ENCODE measurements at regions not wholly inside any gene's neighbourhood (a gene's known extent, or its start where the extent isn't known, plus 50 kb on each side); places are given as distances from the start of the nearest gene placed in this dataset.

DNA sequence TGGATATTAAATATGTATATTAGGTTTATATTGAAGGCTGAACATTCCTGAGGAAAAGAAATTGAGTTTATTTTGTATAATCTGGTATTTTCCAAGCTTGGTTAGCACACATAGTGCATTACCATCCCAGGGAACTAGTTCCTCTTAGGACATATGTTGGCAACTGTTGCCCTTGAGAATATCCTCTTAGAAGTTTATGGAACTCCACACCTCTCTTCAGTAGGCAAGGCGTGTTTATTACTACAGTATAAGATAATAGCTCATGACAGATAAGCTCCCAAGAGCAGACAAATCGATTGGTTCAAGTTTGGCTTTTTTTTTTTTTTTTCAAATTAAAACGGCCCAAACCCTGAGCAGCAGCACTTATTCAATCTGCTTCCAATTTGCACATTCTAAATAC is 59.8 kb upstream of the SIPA1L2 start:
- peaks cover 3% of the 10 kb centered on the region for H3K27me3 ChIP-seq (ENCODE audit: control insufficient read depth, insufficient read depth, low read length)
- DNase-seq (ENCODE audit: low read depth) (no peak), FAIRE-seq (no peak)
- H3K4me3 ChIP-seq (ENCODE audit: low read depth, low read length): no peak overlapping the region
- no peaks in the 10 kb centered on the region for H3K36me3 ChIP-seq (ENCODE audit: control insufficient read depth, insufficient read depth, low read length)
- TF ChIP-seq, protein P1, sequence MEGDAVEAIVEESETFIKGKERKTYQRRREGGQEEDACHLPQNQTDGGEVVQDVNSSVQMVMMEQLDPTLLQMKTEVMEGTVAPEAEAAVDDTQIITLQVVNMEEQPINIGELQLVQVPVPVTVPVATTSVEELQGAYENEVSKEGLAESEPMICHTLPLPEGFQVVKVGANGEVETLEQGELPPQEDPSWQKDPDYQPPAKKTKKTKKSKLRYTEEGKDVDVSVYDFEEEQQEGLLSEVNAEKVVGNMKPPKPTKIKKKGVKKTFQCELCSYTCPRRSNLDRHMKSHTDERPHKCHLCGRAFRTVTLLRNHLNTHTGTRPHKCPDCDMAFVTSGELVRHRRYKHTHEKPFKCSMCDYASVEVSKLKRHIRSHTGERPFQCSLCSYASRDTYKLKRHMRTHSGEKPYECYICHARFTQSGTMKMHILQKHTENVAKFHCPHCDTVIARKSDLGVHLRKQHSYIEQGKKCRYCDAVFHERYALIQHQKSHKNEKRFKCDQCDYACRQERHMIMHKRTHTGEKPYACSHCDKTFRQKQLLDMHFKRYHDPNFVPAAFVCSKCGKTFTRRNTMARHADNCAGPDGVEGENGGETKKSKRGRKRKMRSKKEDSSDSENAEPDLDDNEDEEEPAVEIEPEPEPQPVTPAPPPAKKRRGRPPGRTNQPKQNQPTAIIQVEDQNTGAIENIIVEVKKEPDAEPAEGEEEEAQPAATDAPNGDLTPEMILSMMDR (IDR thresholded peaks at IDR 0.05; ENCODE audit: insufficient read depth, low read length, severe bottlenecking): no peak

DNA sequence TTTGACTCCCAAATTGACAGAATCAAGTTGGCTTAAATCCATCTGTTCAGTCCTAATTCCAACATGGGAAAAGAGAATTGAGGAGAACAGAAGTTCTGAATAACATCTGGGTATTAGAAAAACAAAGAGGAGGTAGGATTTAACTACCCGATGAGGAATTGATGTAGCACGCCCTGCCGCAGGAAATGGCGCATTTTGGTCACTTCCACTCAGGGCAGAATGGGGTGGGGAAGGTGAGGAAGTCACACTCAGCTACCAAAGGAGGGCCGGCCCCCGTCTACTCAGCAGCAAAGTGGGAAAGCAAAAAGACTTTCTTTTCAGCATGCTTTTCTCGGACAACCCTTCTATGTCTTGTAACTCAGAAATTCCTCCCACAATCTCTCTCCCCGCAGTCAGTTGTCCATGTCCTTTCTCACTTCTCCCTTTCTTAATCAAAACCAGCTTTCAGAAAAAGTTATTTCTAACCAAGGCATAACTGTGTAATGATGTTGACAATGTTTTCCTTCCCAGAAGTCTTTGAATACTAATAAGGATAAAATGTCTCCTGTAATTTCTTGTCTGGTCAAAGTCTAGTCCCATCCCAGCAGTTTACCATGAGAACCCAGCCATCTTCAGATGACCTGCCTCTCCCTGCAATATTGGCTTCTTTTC is 60.5 kb upstream of the SIPA1L2 start:
- no peak overlapping the region for H3K4me3 ChIP-seq (ENCODE audit: low read depth, low read length)
- FAIRE-seq: no peak
- peaks cover 3% of the 10 kb centered on the region for H3K27me3 ChIP-seq (ENCODE audit: control insufficient read depth, insufficient read depth, low read length)
- DNase-seq (ENCODE audit: low read depth): no peak
- TF ChIP-seq, protein P1 (IDR thresholded peaks at IDR 0.05; ENCODE audit: insufficient read depth, low read length, severe bottlenecking): no peak
- no peaks in the 10 kb centered on the region for H3K36me3 ChIP-seq (ENCODE audit: control insufficient read depth, insufficient read depth, low read length)

DNA sequence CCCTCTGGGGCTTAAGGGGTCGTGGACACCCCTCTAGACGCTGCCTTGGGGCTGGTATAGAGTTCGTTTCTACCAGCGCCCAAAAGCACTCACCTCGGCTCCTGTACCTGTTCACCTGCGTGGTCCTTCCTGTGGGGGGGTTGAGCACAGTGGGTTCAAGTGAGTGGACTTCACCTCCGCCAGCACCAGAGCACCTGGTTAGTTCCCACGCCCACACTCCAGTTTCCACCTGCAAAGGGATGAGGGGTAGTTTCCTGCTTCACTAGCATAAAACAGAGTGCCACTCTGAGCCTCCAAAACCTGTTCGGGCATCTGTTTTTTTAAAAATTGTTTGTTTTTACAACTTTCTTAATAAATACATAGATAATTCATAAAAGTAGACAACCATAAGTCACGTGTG is 64.5 kb upstream of the SIPA1L2 start:
- Histone ChIP-seq H3K4me3 (ENCODE audit: low read depth, low read length) (no peak overlapping the region), H3K27me3 (ENCODE audit: control insufficient read depth, insufficient read depth, low read length) (peaks cover 3% of the 10 kb centered on the region), H3K36me3 (ENCODE audit: control insufficient read depth, insufficient read depth, low read length) (no peaks in the 10 kb centered on the region)
- no peak for DNase-seq (ENCODE audit: low read depth)
- FAIRE-seq: no peak
- TF ChIP-seq, protein P1 (IDR thresholded peaks at IDR 0.05; ENCODE audit: insufficient read depth, low read length, severe bottlenecking): no peak

DNA sequence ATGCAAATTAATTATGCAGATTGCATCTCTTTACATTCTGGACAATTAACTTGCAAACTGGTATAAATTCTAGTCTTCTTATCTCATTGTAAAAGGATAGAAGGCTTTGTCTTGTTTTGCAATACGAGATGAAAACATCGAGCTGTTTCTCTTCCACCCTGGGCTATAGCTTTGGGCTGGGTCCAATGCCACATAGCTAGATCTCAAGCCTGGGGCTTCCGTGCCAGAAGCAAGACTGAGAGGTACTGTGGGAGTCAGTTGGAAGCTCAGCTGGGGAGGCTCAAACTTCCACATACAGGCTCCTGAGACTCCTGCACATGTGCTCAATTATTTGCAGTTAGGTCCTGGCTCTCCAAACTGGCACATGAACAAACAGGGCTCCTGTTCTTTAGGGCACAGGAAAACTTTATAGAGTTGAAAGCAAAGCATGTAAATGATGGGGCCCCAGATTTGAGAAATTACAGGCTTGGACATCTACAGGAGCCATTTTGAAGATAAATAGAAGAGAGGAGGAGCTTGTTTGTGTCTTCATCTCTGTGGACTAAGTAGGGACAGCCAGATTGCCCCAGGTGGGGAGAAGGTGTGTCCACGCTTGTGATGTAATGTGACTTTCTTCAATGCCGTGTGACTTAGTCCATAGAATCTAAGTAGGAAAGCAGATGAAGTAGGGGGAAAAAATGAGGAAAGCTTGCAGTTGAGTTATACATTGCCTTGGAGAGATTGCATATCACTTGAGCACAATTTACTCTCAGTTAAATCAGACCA is 65.9 kb upstream of the SIPA1L2 start:
- peak; percentile 75 for FAIRE-seq
- DNase-seq (ENCODE audit: low read depth): no peak
- TF ChIP-seq, protein P1 (IDR thresholded peaks at IDR 0.05; ENCODE audit: insufficient read depth, low read length, severe bottlenecking): no peak
- Histone ChIP-seq H3K27me3 (ENCODE audit: control insufficient read depth, insufficient read depth, low read length) (peaks cover 3% of the 10 kb centered on the region), H3K36me3 (ENCODE audit: control insufficient read depth, insufficient read depth, low read length) (no peaks in the 10 kb centered on the region), H3K4me3 (ENCODE audit: low read depth, low read length) (no peak overlapping the region)

DNA sequence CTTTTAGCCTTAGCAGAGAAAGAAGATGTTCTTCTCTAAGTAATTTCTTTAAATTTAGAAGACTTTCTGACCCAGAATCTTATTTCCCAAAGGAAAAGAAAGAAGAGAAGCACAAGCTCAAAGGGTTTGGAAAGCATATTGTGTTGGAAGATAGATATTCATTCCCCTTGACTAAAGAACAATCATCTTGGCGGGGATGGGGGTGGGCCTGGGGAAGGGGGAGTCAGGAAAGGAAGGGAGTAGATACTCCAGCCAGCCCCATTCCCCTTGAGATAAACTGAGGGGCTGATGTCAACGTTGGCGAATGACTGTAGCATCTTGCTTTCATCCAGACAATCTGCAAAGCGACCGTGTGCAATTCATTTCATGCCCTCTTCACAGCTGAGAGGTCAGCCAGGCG is 66.5 kb upstream of the SIPA1L2 start:
- H3K4me3 ChIP-seq (ENCODE audit: low read depth, low read length): no peak overlapping the region
- DNase-seq (ENCODE audit: low read depth) (no peak), FAIRE-seq (no peak)
- H3K27me3 ChIP-seq (ENCODE audit: control insufficient read depth, insufficient read depth, low read length): peaks cover 3% of the 10 kb centered on the region
- no peaks in the 10 kb centered on the region for H3K36me3 ChIP-seq (ENCODE audit: control insufficient read depth, insufficient read depth, low read length)
- TF ChIP-seq, protein P1 (IDR thresholded peaks at IDR 0.05; ENCODE audit: insufficient read depth, low read length, severe bottlenecking): no peak
